B cell (primary cell): ENCODE measurements at regions not wholly inside any gene's neighbourhood (a gene's known extent, or its start where the extent isn't known, plus 50 kb on each side); places are given as distances from the start of the nearest gene placed in this dataset.

Source experiments
- ATAC-seq: fragments of 200-7000 bp; cut with Tn5 transposase; one replicate; pipeline ENCODE4 v1.10.0; 2021; ENCODE audit warnings: low read depth, mild to moderate bottlenecking, moderate number of reproducible peaks, moderate library complexity
- CTCF ChIA-PET: fragments of 350-600 bp; sonication (Branson Sonifier 250); formaldehyde crosslinking; loops from one replicate; lab custom pipeline; 2021; ENCODE audit warnings: antibody characterized with exemption, inconsistent platforms; lab: Charles Lee
- POLR2A ChIA-PET: fragments of 350-600 bp; sonication (Branson Sonifier 250); formaldehyde crosslinking; loops from one replicate; lab custom pipeline; 2021; ENCODE audit warnings: antibody characterized with exemption; lab: Charles Lee
- DNase-seq: peaks from one replicate; pipeline ENCODE4 v3.0.0; 2013
- H2AFZ ChIP-seq: 2 replicates; pipeline ENCODE4 v1.6.1; 2012; ENCODE audit warnings: mild to moderate bottlenecking, low read depth, low read length; ENCODE audit not compliant: insufficient read depth, poor library complexity, severe bottlenecking
- H3K27ac ChIP-seq, 2 donors: 1 replicate in 1 of 2; 2 replicates in 1 of 2; pipeline ENCODE4 v1.5.1; 2012 to 2013; ENCODE audit warnings: low read length in 2 of 2, mild to moderate bottlenecking in 2 of 2, moderate library complexity in 1 of 2
- H3K27me3 ChIP-seq, 4 experiments: fragments of 200-600 bp in 1 of 4; sonication (generic) in 1 of 4; replicated peaks in 1 of 4; 1 replicate in 2 of 4; 2 replicates in 2 of 4; pipeline versions ENCODE4 v1.6.1 to v1.7.0; 2013 to 2016; ENCODE audit warnings: low read length in 3 of 4, mild to moderate bottlenecking in 2 of 4, mixed read lengths in 1 of 4, moderate library complexity in 1 of 4; ENCODE audit not compliant: insufficient read depth in 4 of 4, control insufficient read depth in 3 of 4; ENCODE audit errors: control extremely low read depth in 1 of 4
- H3K36me3 ChIP-seq, 2 experiments: replicated peaks in 1 of 2; 1 replicate in 1 of 2; 2 replicates in 1 of 2; pipeline versions ENCODE4 v1.6.1 to v1.7.1; 2013; ENCODE audit warnings: low read length in 1 of 2; ENCODE audit not compliant: insufficient read depth in 2 of 2, control insufficient read depth in 1 of 2; ENCODE audit errors: control extremely low read depth in 1 of 2, extremely low read depth in 1 of 2
- H3K4me1 ChIP-seq, 2 donors: fragments of 200-600 bp in 1 of 2; sonication (generic) in 1 of 2; 1 replicate in 1 of 2; 2 replicates in 1 of 2; pipeline versions ENCODE4 v1.5.1 to v1.6.1; 2013 to 2017; ENCODE audit warnings: low read length in 2 of 2; ENCODE audit not compliant: control insufficient read depth in 2 of 2, insufficient read depth in 2 of 2
- H3K4me2 ChIP-seq: replicated peaks from 2 replicates; pipeline ENCODE3; 2012; ENCODE audit warnings: mild to moderate bottlenecking, low read depth, low read length; ENCODE audit not compliant: poor library complexity, severe bottlenecking
- H3K4me3 ChIP-seq, 5 experiments: fragments of 200-600 bp in 1 of 5; sonication (generic) in 1 of 5; 1 replicate in 3 of 5; 2 replicates in 2 of 5; pipeline versions ENCODE4 v1.5.1 to v1.7.0; 2011 to 2016; ENCODE audit warnings: low read length in 4 of 5, mild to moderate bottlenecking in 4 of 5, low read depth in 2 of 5, control low read depth in 1 of 5, moderate library complexity in 1 of 5; ENCODE audit not compliant: insufficient read depth in 1 of 5; ENCODE audit errors: control extremely low read depth in 1 of 5, extremely low read depth in 1 of 5
- H3K79me2 ChIP-seq: fragments of 200-600 bp; sonication (generic); one replicate; pipeline ENCODE4 v1.6.0; 2016; ENCODE audit warnings: low read length; ENCODE audit not compliant: control insufficient read depth, insufficient read depth
- H3K9ac ChIP-seq: fragments of 200-600 bp; sonication (generic); 2 replicates; pipeline ENCODE4 v1.6.1; 2017; ENCODE audit warnings: mild to moderate bottlenecking, low read length, moderate library complexity
- H3K9me3 ChIP-seq, 3 donors: one replicate each; pipeline versions ENCODE4 v1.6.1 to v1.7.1; 2013; ENCODE audit warnings: low read length in 2 of 3; ENCODE audit not compliant: control insufficient read depth in 2 of 3, insufficient read depth in 1 of 3; ENCODE audit errors: control extremely low read depth in 1 of 3
- H4K20me1 ChIP-seq: 2 replicates; pipeline ENCODE4 v1.6.0; 2012; ENCODE audit warnings: mild to moderate bottlenecking, low read length; ENCODE audit not compliant: insufficient read depth, control insufficient read depth, poor library complexity, severe bottlenecking
- H3K27ac Mint-ChIP-seq: one replicate; pipeline ENCODE4 v1.8.0; 2021; ENCODE audit warnings: mixed read lengths
- H3K27me3 Mint-ChIP-seq: one replicate; pipeline ENCODE4 v1.8.0; 2021; ENCODE audit warnings: mixed read lengths
- H3K4me1 Mint-ChIP-seq: one replicate; pipeline ENCODE4 v1.8.0; 2021; ENCODE audit warnings: mixed read lengths
- H3K4me3 Mint-ChIP-seq: one replicate; pipeline ENCODE4 v1.8.0; 2021; ENCODE audit warnings: mixed read lengths
- H3K9me3 Mint-ChIP-seq: one replicate; pipeline ENCODE4 v1.8.0; 2022; ENCODE audit warnings: mixed read lengths; ENCODE audit not compliant: insufficient read depth
- EZH2 ChIP-seq: IDR thresholded peaks from 2 replicates; pipeline ENCODE4 v1.6.1; 2012; ENCODE audit warnings: borderline replicate concordance, low read depth, mild to moderate bottlenecking, moderate library complexity, low read length; ENCODE audit not compliant: insufficient read depth, poor library complexity, severe bottlenecking
- WGBS: methylation state at CpG from one replicate; pipeline ENCODE4 v1.1.5; 2013; ENCODE audit warnings: missing lambda C conversion rate; ENCODE audit not compliant: insufficient coverage; 5-methylcytosine and 5-hydroxymethylcytosine counted together
- intact Hi-C: fragments of 100-400 bp; cut with micrococcal nuclease; formaldehyde crosslinking; loops from one replicate; pipeline ENCODE4 v1.10.0; 2022
- TF ChIP-seq, protein P1 (sequence below): fragments of 200-600 bp; IDR thresholded peaks from one replicate; pipeline ENCODE4 v1.8.0; 2022; ENCODE audit warnings: antibody characterized with exemption, mild to moderate bottlenecking

DNA sequence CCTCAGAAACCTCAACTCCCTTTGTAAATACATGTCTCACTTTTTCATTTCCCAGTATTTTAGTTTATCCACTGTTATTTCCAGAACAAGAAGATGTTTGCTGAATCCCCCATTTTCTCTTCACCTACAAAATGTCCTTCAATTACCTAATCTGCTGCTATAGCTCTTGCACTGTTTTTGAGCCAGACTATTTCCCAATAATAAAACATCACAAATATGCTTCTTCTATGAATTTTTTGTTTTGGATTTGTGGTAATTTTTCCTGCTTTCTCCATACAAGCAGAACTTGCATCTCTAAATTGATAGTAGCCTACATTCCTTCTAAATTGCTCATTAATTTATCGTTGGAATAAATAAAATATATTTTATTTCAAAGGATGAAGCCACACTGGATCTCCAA, 199.6 kb upstream of the C1orf87 start:
- no peak overlapping the region for H3K27ac Mint-ChIP-seq

GRCh38 chr1:60271041-60271440, 197.5 kb upstream of the C1orf87 start:
- no peaks in the 10 kb centered on the region for H3K27me3 Mint-ChIP-seq
- WGBS = 96% methylated on average over 4 of the region's 15 CpGs

More for the DNA sequence above, 199.6 kb upstream of the C1orf87 start:
- WGBS = no CpG with 5 or more reads among the region's 1 CpG
- no peaks in the 10 kb centered on the region for H3K27me3 ChIP-seq
- no peaks in the 10 kb centered on the region for H3K9me3 ChIP-seq
- H3K9ac ChIP-seq = no peak overlapping the region
- H3K79me2 ChIP-seq = no peaks in the 10 kb centered on the region
- no peaks in the 10 kb centered on the region for H3K27me3 Mint-ChIP-seq
- POLR2A ChIA-PET = no interaction called here
- no peaks in the 10 kb centered on the region for H3K4me1 ChIP-seq
- ATAC-seq = no peak
- H3K4me1 Mint-ChIP-seq = no peaks in the 10 kb centered on the region
- no peaks in the 10 kb centered on the region for H3K36me3 ChIP-seq
- no peak for TF ChIP-seq EZH2
- TF ChIP-seq, protein P1, sequence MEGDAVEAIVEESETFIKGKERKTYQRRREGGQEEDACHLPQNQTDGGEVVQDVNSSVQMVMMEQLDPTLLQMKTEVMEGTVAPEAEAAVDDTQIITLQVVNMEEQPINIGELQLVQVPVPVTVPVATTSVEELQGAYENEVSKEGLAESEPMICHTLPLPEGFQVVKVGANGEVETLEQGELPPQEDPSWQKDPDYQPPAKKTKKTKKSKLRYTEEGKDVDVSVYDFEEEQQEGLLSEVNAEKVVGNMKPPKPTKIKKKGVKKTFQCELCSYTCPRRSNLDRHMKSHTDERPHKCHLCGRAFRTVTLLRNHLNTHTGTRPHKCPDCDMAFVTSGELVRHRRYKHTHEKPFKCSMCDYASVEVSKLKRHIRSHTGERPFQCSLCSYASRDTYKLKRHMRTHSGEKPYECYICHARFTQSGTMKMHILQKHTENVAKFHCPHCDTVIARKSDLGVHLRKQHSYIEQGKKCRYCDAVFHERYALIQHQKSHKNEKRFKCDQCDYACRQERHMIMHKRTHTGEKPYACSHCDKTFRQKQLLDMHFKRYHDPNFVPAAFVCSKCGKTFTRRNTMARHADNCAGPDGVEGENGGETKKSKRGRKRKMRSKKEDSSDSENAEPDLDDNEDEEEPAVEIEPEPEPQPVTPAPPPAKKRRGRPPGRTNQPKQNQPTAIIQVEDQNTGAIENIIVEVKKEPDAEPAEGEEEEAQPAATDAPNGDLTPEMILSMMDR = no peak
- no peak overlapping the region for H2AFZ ChIP-seq
- no peak overlapping the region for H3K4me2 ChIP-seq
- no peak overlapping the region for H3K4me3 ChIP-seq
- H3K27ac ChIP-seq = no peak overlapping the region
- H3K4me3 Mint-ChIP-seq = no peak overlapping the region
- DNase-seq = no peak
- H4K20me1 ChIP-seq = no peaks in the 10 kb centered on the region
- CTCF ChIA-PET = no interaction called here
- H3K9me3 Mint-ChIP-seq = no peaks in the 10 kb centered on the region
- intact Hi-C loops = no loop called here

More at GRCh38 chr1:60271041-60271440, 197.5 kb upstream of the C1orf87 start:
- no peaks in the 10 kb centered on the region for H3K36me3 ChIP-seq
- H3K9me3 ChIP-seq = no peaks in the 10 kb centered on the region
- TF ChIP-seq, protein P1 = no peak
- no peak for TF ChIP-seq EZH2
- no peak overlapping the region for H2AFZ ChIP-seq
- CTCF ChIA-PET = no interaction called here
- intact Hi-C loops = no loop called here
- no peak overlapping the region for H3K27ac Mint-ChIP-seq
- DNase-seq (no peak), ATAC-seq (no peak)
- H3K4me1 ChIP-seq = no peaks in the 10 kb centered on the region
- H3K27ac ChIP-seq = no peak overlapping the region
- H3K9ac ChIP-seq = no peak overlapping the region
- no peak overlapping the region for H3K4me3 Mint-ChIP-seq
- POLR2A ChIA-PET = no interaction called here
- no peak overlapping the region for H3K4me3 ChIP-seq
- H3K79me2 ChIP-seq = no peaks in the 10 kb centered on the region
- no peaks in the 10 kb centered on the region for H3K27me3 ChIP-seq
- no peaks in the 10 kb centered on the region for H4K20me1 ChIP-seq
- H3K4me1 Mint-ChIP-seq = no peaks in the 10 kb centered on the region
- no peak overlapping the region for H3K4me2 ChIP-seq
- H3K9me3 Mint-ChIP-seq = no peaks in the 10 kb centered on the region
